PC-3 (cell line): ENCODE measurements at regions not wholly inside any gene's neighbourhood (a gene's known extent, or its start where the extent isn't known, plus 50 kb on each side); places are given as distances from the start of the nearest gene placed in this dataset.

Experiments
- ATAC-seq: fragments of 200-7000 bp; cut with Tn5 transposase; 2 replicates; pipeline ENCODE4 v1.9.1; 2020; ENCODE audit warnings: mild to moderate bottlenecking, moderate library complexity
- BruUV-seq: library from RNA; stranded (reverse); fragments of 400-500 nt; replicated peaks from 2 replicates; lab custom pipeline; 2021; lab: Mats Ljungman, UMichigan
- CTCF ChIA-PET: fragments of 300-600 bp; sonication (Branson Sonifier 250); formaldehyde crosslinking; loops from one replicate; lab custom pipeline; 2022; ENCODE audit warnings: antibody characterized with exemption; lab: Charles Lee
- POLR2A ChIA-PET: fragments of 300-600 bp; sonication (Branson Sonifier 250); formaldehyde crosslinking; loops from one replicate; lab custom pipeline; 2022; ENCODE audit warnings: antibody characterized with exemption; ENCODE audit not compliant: unreplicated experiment; lab: Charles Lee
- DNase-seq: peaks from one replicate; pipeline ENCODE4 v3.0.0-alpha.2; 2015
- H2AFZ ChIP-seq: fragments of 300-600 bp; sonication (generic); 2 replicates; pipeline ENCODE4 v1.6.0; 2016; ENCODE audit warnings: antibody characterized with exemption, low read length
- H3F3A ChIP-seq: fragments of 300-600 bp; sonication (generic); one replicate; pipeline ENCODE4 v1.6.0; 2017; ENCODE audit warnings: antibody characterized with exemption, low read length, control low read depth, mild to moderate bottlenecking; ENCODE audit not compliant: unreplicated experiment
- H3K27ac ChIP-seq: fragments of 300-600 bp; sonication (generic); 2 replicates; pipeline ENCODE4 v1.5.1; 2016; ENCODE audit warnings: mild to moderate bottlenecking, low read length
- H3K27me3 ChIP-seq: fragments of 300-600 bp; sonication (generic); 2 replicates; pipeline ENCODE4 v1.6.1; 2016; ENCODE audit warnings: low read length, mixed read lengths
- H3K36me3 ChIP-seq: fragments of 300-600 bp; sonication (generic); 2 replicates; pipeline ENCODE4 v1.6.1; 2016; ENCODE audit warnings: low read depth, mixed run types, low read length, mixed read lengths
- H3K4me1 ChIP-seq: fragments of 300-600 bp; sonication (generic); 2 replicates; pipeline ENCODE4 v1.5.1; 2016; ENCODE audit warnings: low read length; ENCODE audit not compliant: insufficient read depth
- H3K4me2 ChIP-seq: fragments of 300-600 bp; sonication (generic); 2 replicates; pipeline ENCODE4 v1.6.0; 2016; ENCODE audit warnings: low read length
- H3K4me3 ChIP-seq: fragments of 300-600 bp; sonication (generic); 2 replicates; pipeline ENCODE4 v1.5.1; 2016; ENCODE audit warnings: mild to moderate bottlenecking, low read length, mixed read lengths
- H3K79me2 ChIP-seq: fragments of 300-600 bp; sonication (generic); 2 replicates; pipeline ENCODE4 v1.6.1; 2017; ENCODE audit warnings: low read length, mixed read lengths
- H3K9ac ChIP-seq: fragments of 300-600 bp; sonication (generic); 2 replicates; pipeline ENCODE4 v1.6.0; 2016; ENCODE audit warnings: mild to moderate bottlenecking, low read length
- H3K9me2 ChIP-seq: fragments of 300-600 bp; sonication (generic); replicated peaks from 2 replicates; pipeline ENCODE4 v1.6.1; 2016; ENCODE audit warnings: mixed run types, low read length, mixed read lengths
- H3K9me3 ChIP-seq: fragments of 300-600 bp; sonication (generic); 2 replicates; pipeline ENCODE4 v1.6.1; 2016; ENCODE audit warnings: low read length, mixed read lengths
- H4K20me1 ChIP-seq: fragments of 300-600 bp; sonication (generic); 2 replicates; pipeline ENCODE4 v1.6.1; 2016; ENCODE audit warnings: low read length, mixed read lengths
- EZH2 ChIP-seq: fragments of 300-600 bp; sonication (generic); IDR thresholded peaks from one replicate; pipeline ENCODE4 v1.6.1; 2017; ENCODE audit warnings: antibody characterized with exemption, mild to moderate bottlenecking, low read length; ENCODE audit not compliant: unreplicated experiment
- EZH2phosphoT487 ChIP-seq: fragments of 300-600 bp; sonication (generic); IDR thresholded peaks from 2 replicates; pipeline ENCODE4 v1.6.1; 2018; ENCODE audit warnings: mild to moderate bottlenecking, antibody characterized with exemption, low read length, borderline replicate concordance
- intact Hi-C: fragments of 100-400 bp; cut with micrococcal nuclease; formaldehyde crosslinking; loops from 2 replicates; pipeline ENCODE4 v1.9.0; 2023
- TF ChIP-seq, protein P1 (sequence below): fragments of 300-600 bp; sonication (generic); conservative IDR thresholded peaks from 2 replicates; pipeline ENCODE4 v1.5.1; 2017; ENCODE audit warnings: antibody characterized with exemption, low read depth, mild to moderate bottlenecking, low read length

DNA sequence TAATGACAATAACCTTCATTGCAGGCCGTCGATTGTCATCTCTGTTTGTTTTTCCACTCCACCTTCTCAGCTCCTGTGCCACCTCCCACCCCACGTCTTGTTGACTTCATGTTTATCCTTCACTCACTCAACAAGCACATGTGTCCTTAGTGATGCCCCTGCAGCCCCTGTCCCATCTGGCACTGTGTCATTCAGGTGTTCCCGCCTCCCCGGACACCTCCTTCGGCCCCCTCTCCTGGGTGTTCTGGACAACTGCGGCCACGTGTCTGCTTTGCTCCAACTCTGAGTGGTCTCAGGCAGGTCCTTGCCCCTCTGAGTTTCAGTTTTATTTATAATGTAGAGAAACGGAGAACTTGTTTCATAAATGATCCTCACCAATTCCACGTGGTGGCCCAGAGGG is 91.0 kb upstream of the COL5A1 start:
- DNase-seq (no peak), ATAC-seq (no peak)
- Histone ChIP-seq H2AFZ (no peak overlapping the region), H3K27ac (no peak overlapping the region), H4K20me1 (no peaks in the 10 kb centered on the region), H3K9me2 (no peaks in the 10 kb centered on the region), H3K9me3 (no peaks in the 10 kb centered on the region), H3K36me3 (no peaks in the 10 kb centered on the region), H3K27me3 (no peaks in the 10 kb centered on the region), H3F3A (no peaks in the 10 kb centered on the region), H3K4me3 (no peak overlapping the region), H3K9ac (no peak overlapping the region), H3K79me2 (no peaks in the 10 kb centered on the region), H3K4me1 (peaks cover 14% of the 10 kb centered on the region), H3K4me2 (no peak overlapping the region)
- TF ChIP-seq EZH2phosphoT487 (no peak), EZH2 (no peak)
- TF ChIP-seq, protein P1, sequence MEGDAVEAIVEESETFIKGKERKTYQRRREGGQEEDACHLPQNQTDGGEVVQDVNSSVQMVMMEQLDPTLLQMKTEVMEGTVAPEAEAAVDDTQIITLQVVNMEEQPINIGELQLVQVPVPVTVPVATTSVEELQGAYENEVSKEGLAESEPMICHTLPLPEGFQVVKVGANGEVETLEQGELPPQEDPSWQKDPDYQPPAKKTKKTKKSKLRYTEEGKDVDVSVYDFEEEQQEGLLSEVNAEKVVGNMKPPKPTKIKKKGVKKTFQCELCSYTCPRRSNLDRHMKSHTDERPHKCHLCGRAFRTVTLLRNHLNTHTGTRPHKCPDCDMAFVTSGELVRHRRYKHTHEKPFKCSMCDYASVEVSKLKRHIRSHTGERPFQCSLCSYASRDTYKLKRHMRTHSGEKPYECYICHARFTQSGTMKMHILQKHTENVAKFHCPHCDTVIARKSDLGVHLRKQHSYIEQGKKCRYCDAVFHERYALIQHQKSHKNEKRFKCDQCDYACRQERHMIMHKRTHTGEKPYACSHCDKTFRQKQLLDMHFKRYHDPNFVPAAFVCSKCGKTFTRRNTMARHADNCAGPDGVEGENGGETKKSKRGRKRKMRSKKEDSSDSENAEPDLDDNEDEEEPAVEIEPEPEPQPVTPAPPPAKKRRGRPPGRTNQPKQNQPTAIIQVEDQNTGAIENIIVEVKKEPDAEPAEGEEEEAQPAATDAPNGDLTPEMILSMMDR: no peak
- ChIA-PET CTCF (no interaction called here), POLR2A (no interaction called here)
- intact Hi-C loops: no loop called here
- BruUV-seq: no TSS peak

DNA sequence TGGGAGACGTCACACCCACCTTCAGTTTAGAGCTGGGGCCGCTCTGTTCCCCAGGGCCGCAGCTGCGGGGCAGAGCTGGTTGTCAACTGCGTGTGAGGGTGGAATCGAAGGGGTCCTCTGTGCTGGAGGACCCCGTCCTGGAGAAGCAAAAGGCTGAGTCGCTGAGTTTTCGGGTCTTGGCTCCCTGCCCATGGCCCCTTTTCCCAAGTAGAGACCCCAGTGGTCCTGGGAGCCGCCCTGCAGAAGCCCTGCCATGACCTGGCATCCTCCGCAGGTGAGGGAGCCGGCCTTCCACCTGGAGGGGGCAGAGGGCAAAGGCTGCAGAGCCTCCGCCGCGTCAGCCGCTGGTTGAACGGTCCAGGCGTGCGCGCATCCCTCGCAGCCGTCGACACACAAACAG is 90.4 kb upstream of the COL5A1 start:
- CTCF ChIA-PET: interaction anchor here (0.6 kb wide), 1 partner anchor 101 kb away, joined by 3 read pairs; no protein-coding TSS in a partner anchor
- intact Hi-C loops: no loop called here
- Histone ChIP-seq H3K9ac (no peak overlapping the region), H3K36me3 (no peaks in the 10 kb centered on the region), H3K4me2 (no peak overlapping the region), H3K4me1 (peaks cover 14% of the 10 kb centered on the region), H3K27ac (no peak overlapping the region), H4K20me1 (no peaks in the 10 kb centered on the region), H3K27me3 (no peaks in the 10 kb centered on the region), H2AFZ (no peak overlapping the region), H3K9me2 (no peaks in the 10 kb centered on the region), H3F3A (no peaks in the 10 kb centered on the region), H3K9me3 (no peaks in the 10 kb centered on the region), H3K4me3 (no peak overlapping the region), H3K79me2 (no peaks in the 10 kb centered on the region)
- DNase-seq (no peak), ATAC-seq (no peak)
- no TSS peak for BruUV-seq
- no peak for TF ChIP-seq EZH2phosphoT487
- TF ChIP-seq EZH2: no peak
- TF ChIP-seq, protein P1: no peak
- POLR2A ChIA-PET: no interaction called here

DNA sequence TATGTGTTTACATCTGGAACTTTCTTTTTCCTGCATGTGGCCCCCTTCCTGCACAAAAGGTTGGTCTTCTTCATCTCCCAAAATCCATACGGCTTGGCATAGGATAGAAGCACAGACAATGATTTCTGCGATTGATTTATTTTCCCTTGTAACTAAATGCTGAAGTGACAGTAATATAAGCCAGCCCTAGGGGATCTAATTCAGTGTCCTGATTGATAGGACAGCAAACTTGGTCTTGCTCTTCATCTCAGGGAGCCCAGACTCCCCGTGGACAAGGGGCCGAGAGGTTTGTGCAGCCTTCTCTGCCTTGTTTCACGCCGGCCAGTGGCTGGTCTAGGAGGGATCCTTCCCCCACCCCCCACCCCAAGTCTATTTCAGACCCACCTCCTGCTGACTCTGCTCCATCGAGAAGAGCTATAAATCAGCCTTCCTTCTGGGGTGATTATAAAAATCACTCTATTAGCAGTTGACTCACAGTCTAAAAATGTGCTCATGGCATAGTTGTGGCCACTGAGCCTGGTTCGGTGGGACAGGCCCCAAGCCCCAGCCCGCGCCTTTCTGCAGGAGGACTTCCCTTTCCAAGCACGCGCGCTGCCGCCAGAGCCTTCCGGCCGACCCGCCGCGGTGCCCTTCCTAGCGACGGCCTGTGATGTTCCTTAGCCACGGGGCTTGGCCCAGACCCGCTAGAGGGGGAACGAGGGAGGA is 89.8 kb upstream of the COL5A1 start:
- no peaks in the 10 kb centered on the region for H3K9me2 ChIP-seq
- ATAC-seq (peak; percentile 88), DNase-seq (peak; percentile 70)
- BruUV-seq: no TSS peak
- H3K79me2 ChIP-seq: no peaks in the 10 kb centered on the region
- H3K4me3 ChIP-seq: no peak overlapping the region
- H3K27me3 ChIP-seq: no peaks in the 10 kb centered on the region
- H3K9ac ChIP-seq: no peak overlapping the region
- TF ChIP-seq EZH2phosphoT487 (no peak), EZH2 (no peak)
- TF ChIP-seq, protein P1: no peak
- peak overlapping the region; percentile 61 for H2AFZ ChIP-seq
- intact Hi-C loops: no loop called here
- CTCF ChIA-PET: interaction anchor here (0.6 kb wide), 1 partner anchor 102 kb away, joined by 3 read pairs; no protein-coding TSS in a partner anchor
- H3K4me1 ChIP-seq: peaks cover 14% of the 10 kb centered on the region
- POLR2A ChIA-PET: no interaction called here
- H3K27ac ChIP-seq: no peak overlapping the region
- peak overlapping the region; percentile 70; the same call in 1 of the 2 replicates for H3K4me2 ChIP-seq
- no peaks in the 10 kb centered on the region for H4K20me1 ChIP-seq
- no peaks in the 10 kb centered on the region for H3F3A ChIP-seq
- no peaks in the 10 kb centered on the region for H3K36me3 ChIP-seq
- H3K9me3 ChIP-seq: no peaks in the 10 kb centered on the region
